Activated CD4-positive, alpha-beta T cell treated with anti-CD3 and anti-CD28 coated beads, Interleukin-2, amount 50 U/mL, for 16 hours (primary cell): ENCODE measurements at regions not wholly inside any gene's neighbourhood (a gene's known extent, or its start where the extent isn't known, plus 50 kb on each side); places are given as distances from the start of the nearest gene placed in this dataset.
A peak's percentile ranks its signal among the peaks of the same experiment; 100 is the strongest.

Experiments used
- DNase-seq: peaks from one replicate; pipeline ENCODE4 v3.0.0-alpha.2; 2020

GRCh38 chr6:22041797-22042480 lies 254.9 kb downstream of the PRL start:
- DNase-seq, result no peak

GRCh38 chr6:22042706-22043105 lies 254.1 kb downstream of the PRL start:
- no peak for DNase-seq

- DNase-seq, result no peak
Observed at GRCh38 chr6:22043284-22043962, 253.4 kb downstream of the PRL start.

- no peak for DNase-seq
Observed at GRCh38 chr6:22045261-22045912, 251.4 kb downstream of the PRL start.

- no peak for DNase-seq
Observed at GRCh38 chr6:22049002-22049401, 247.8 kb downstream of the PRL start.

GRCh38 chr6:22053391-22053997 lies 243.3 kb downstream of the PRL start:
- DNase-seq, result no peak

GRCh38 chr6:22056398-22056797 lies 240.4 kb downstream of the PRL start:
- DNase-seq, result no peak

GRCh38 chr6:22057962-22058361 lies 238.9 kb downstream of the PRL start:
- DNase-seq, result no peak

- DNase-seq, result no peak
Observed at GRCh38 chr6:22059126-22059525, 237.7 kb downstream of the PRL start.

- no peak for DNase-seq
Observed at GRCh38 chr6:22059946-22060345, 236.9 kb downstream of the PRL start.

GRCh38 chr6:22062807-22063408 lies 233.9 kb downstream of the PRL start:
- DNase-seq, result peak; percentile 80

- peak; percentile 47 for DNase-seq
Observed at GRCh38 chr6:22064558-22064957, 232.3 kb downstream of the PRL start.

- DNase-seq, result no peak
Observed at GRCh38 chr6:22067122-22067521, 229.7 kb downstream of the PRL start.

- DNase-seq, result no peak
Observed at GRCh38 chr6:22067671-22068070, 229.2 kb downstream of the PRL start.

- peak; percentile 83 for DNase-seq
Observed at GRCh38 chr6:22068561-22069305, 228.1 kb downstream of the PRL start.

GRCh38 chr6:22069306-22069800 lies 227.5 kb downstream of the PRL start:
- no peak for DNase-seq

GRCh38 chr6:22071270-22072041 lies 225.4 kb downstream of the PRL start:
- DNase-seq, result no peak

- no peak for DNase-seq
Observed at GRCh38 chr6:22072949-22073348, 223.9 kb downstream of the PRL start.

GRCh38 chr6:22073516-22074198 lies 223.2 kb downstream of the PRL start:
- DNase-seq, result no peak

GRCh38 chr6:22078288-22078687 lies 218.5 kb downstream of the PRL start:
- no peak for DNase-seq
